ENCODE measurements at regions not wholly inside any gene's neighbourhood (a gene's known extent, or its start where the extent isn't known, plus 50 kb on each side); places are given as distances from the start of the nearest gene placed in this dataset.

GRCh38 chr1:91120936-91121335 is 99.1 kb upstream of the ZNF644 start:
- H3K36me3 ChIP-seq (ENCODE audit: control insufficient read depth, low read length) = no peaks in the 10 kb centered on the region
- no peaks in the 10 kb centered on the region for H4K20me1 ChIP-seq (ENCODE audit: control insufficient read depth, insufficient read depth, low read depth, low read length)
- no peaks in the 10 kb centered on the region for H3K4me1 ChIP-seq (ENCODE audit: control insufficient read depth, low read length)
- no peak for TF ChIP-seq CTCF (IDR thresholded peaks at IDR 0.05; ENCODE audit: low read depth, low read length, poor library complexity, severe bottlenecking)
- no peak for TF ChIP-seq EZH2phosphoT487 (IDR thresholded peaks at IDR 0.05; ENCODE audit: borderline replicate concordance, low read length)
- H3K4me3 ChIP-seq (ENCODE audit: low read length) = no peak overlapping the region
- no peaks in the 10 kb centered on the region for H3K9me3 ChIP-seq (ENCODE audit: control insufficient read depth, insufficient read depth, low read length)
- H3K79me2 ChIP-seq (ENCODE audit: control insufficient read depth, low read length) = no peaks in the 10 kb centered on the region
- H3K27ac ChIP-seq (ENCODE audit: low read depth, low read length) = no peak overlapping the region
- H3K4me2 ChIP-seq (ENCODE audit: low read length) = no peak overlapping the region
- no peaks in the 10 kb centered on the region for H3F3A ChIP-seq (ENCODE audit: control insufficient read depth, insufficient read depth)
- H3K27me3 ChIP-seq (ENCODE audit: control insufficient read depth, low read length) = no peaks in the 10 kb centered on the region
- H3K9me2 ChIP-seq (replicated peaks; ENCODE audit: control insufficient read depth, low read length) = no peaks in the 10 kb centered on the region

GRCh38 chr1:91120421-91120820 is 98.6 kb upstream of the ZNF644 start:
- H3K27ac ChIP-seq (ENCODE audit: low read depth, low read length) = no peak overlapping the region
- H3F3A ChIP-seq (ENCODE audit: control insufficient read depth, insufficient read depth) = no peaks in the 10 kb centered on the region
- TF ChIP-seq EZH2phosphoT487 (IDR thresholded peaks at IDR 0.05; ENCODE audit: borderline replicate concordance, low read length) (no peak), CTCF (IDR thresholded peaks at IDR 0.05; ENCODE audit: low read depth, low read length, poor library complexity, severe bottlenecking) (no peak)
- H3K36me3 ChIP-seq (ENCODE audit: control insufficient read depth, low read length) = no peaks in the 10 kb centered on the region
- H3K9me2 ChIP-seq (replicated peaks; ENCODE audit: control insufficient read depth, low read length) = no peaks in the 10 kb centered on the region
- H3K27me3 ChIP-seq (ENCODE audit: control insufficient read depth, low read length) = no peaks in the 10 kb centered on the region
- H3K4me2 ChIP-seq (ENCODE audit: low read length) = no peak overlapping the region
- H4K20me1 ChIP-seq (ENCODE audit: control insufficient read depth, insufficient read depth, low read depth, low read length) = no peaks in the 10 kb centered on the region
- no peaks in the 10 kb centered on the region for H3K9me3 ChIP-seq (ENCODE audit: control insufficient read depth, insufficient read depth, low read length)
- no peak overlapping the region for H3K4me3 ChIP-seq (ENCODE audit: low read length)
- no peaks in the 10 kb centered on the region for H3K79me2 ChIP-seq (ENCODE audit: control insufficient read depth, low read length)
- H3K4me1 ChIP-seq (ENCODE audit: control insufficient read depth, low read length) = no peaks in the 10 kb centered on the region

GRCh38 chr1:91104712-91105111 is 82.9 kb upstream of the ZNF644 start:
- Histone ChIP-seq H3K9me2 (replicated peaks; ENCODE audit: control insufficient read depth, low read length) (no peaks in the 10 kb centered on the region), H3K4me3 (ENCODE audit: low read length) (no peak overlapping the region), H3K79me2 (ENCODE audit: control insufficient read depth, low read length) (no peaks in the 10 kb centered on the region), H3K36me3 (ENCODE audit: control insufficient read depth, low read length) (no peaks in the 10 kb centered on the region), H3K4me2 (ENCODE audit: low read length) (no peak overlapping the region), H3K27me3 (ENCODE audit: control insufficient read depth, low read length) (no peaks in the 10 kb centered on the region), H3K9me3 (ENCODE audit: control insufficient read depth, insufficient read depth, low read length) (no peaks in the 10 kb centered on the region), H4K20me1 (ENCODE audit: control insufficient read depth, insufficient read depth, low read depth, low read length) (no peaks in the 10 kb centered on the region), H3K4me1 (ENCODE audit: control insufficient read depth, low read length) (no peaks in the 10 kb centered on the region), H3F3A (ENCODE audit: control insufficient read depth, insufficient read depth) (no peaks in the 10 kb centered on the region), H3K27ac (ENCODE audit: low read depth, low read length) (no peak overlapping the region)
- TF ChIP-seq EZH2phosphoT487 (IDR thresholded peaks at IDR 0.05; ENCODE audit: borderline replicate concordance, low read length) (no peak), CTCF (IDR thresholded peaks at IDR 0.05; ENCODE audit: low read depth, low read length, poor library complexity, severe bottlenecking) (no peak)

- H3K9me2 ChIP-seq (replicated peaks; ENCODE audit: control insufficient read depth, low read length) = no peaks in the 10 kb centered on the region
- no peaks in the 10 kb centered on the region for H4K20me1 ChIP-seq (ENCODE audit: control insufficient read depth, insufficient read depth, low read depth, low read length)
- no peaks in the 10 kb centered on the region for H3F3A ChIP-seq (ENCODE audit: control insufficient read depth, insufficient read depth)
- H3K4me2 ChIP-seq (ENCODE audit: low read length) = no peak overlapping the region
- no peak for TF ChIP-seq CTCF (IDR thresholded peaks at IDR 0.05; ENCODE audit: low read depth, low read length, poor library complexity, severe bottlenecking)
- TF ChIP-seq EZH2phosphoT487 (IDR thresholded peaks at IDR 0.05; ENCODE audit: borderline replicate concordance, low read length) = no peak
- no peaks in the 10 kb centered on the region for H3K9me3 ChIP-seq (ENCODE audit: control insufficient read depth, insufficient read depth, low read length)
- H3K27me3 ChIP-seq (ENCODE audit: control insufficient read depth, low read length) = no peaks in the 10 kb centered on the region
- no peak overlapping the region for H3K4me3 ChIP-seq (ENCODE audit: low read length)
- no peaks in the 10 kb centered on the region for H3K4me1 ChIP-seq (ENCODE audit: control insufficient read depth, low read length)
- no peak overlapping the region for H3K27ac ChIP-seq (ENCODE audit: low read depth, low read length)
- H3K36me3 ChIP-seq (ENCODE audit: control insufficient read depth, low read length) = no peaks in the 10 kb centered on the region
- no peaks in the 10 kb centered on the region for H3K79me2 ChIP-seq (ENCODE audit: control insufficient read depth, low read length)
Observed at GRCh38 chr1:91101328-91101727, 79.5 kb upstream of the ZNF644 start.

Measured in DOHH2 (cell line).